ENCODE measurements at regions not wholly inside any gene's neighbourhood (a gene's known extent, or its start where the extent isn't known, plus 50 kb on each side); places are given as distances from the start of the nearest gene placed in this dataset.
A peak's percentile ranks its signal among the peaks of the same experiment; 100 is the strongest.
"Not testable (repeated sequence)": the region's sequence is repeated elsewhere in the genome, so short reads cannot be mapped to it uniquely, and the experiment has no call there.

DNA sequence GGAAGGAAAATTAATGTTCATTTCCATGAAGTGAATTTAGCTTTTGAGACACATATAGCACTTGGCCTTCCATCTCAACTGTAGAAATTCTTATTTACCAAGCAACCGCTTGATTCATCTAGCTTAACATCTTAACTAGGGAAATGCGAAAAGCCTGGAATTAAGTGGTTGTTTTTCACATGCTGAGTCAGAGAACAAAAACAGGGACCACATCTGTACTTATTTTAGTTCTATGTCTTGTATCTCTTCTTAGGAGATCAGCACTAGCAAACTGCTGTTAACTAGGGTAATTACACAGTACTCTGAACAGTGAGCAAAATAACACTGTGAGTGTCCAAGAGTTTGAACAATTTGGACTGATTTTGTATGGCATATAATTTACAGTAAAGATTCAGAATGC lies 590.9 kb upstream of the NRSN1 start:
- Histone ChIP-seq H3K27me3 (ENCODE audit: insufficient read depth, low read length, poor library complexity, severe bottlenecking) (no peaks in the 10 kb centered on the region), H3K9me2 (replicated peaks; ENCODE audit: low read depth, low read length) (no peaks in the 10 kb centered on the region), H2AFZ (ENCODE audit: low read length) (no peak overlapping the region), H3F3A (ENCODE audit: low read depth) (no peaks in the 10 kb centered on the region), H3K4me1 (ENCODE audit: insufficient read depth, low read length, poor library complexity, severe bottlenecking) (no peaks in the 10 kb centered on the region), H3K4me2 (ENCODE audit: low read depth, low read length, poor library complexity, severe bottlenecking) (no peak overlapping the region), H3K79me2 (ENCODE audit: insufficient read depth, low read length) (no peaks in the 10 kb centered on the region), H3K9ac (ENCODE audit: low read depth, low read length, poor library complexity, severe bottlenecking) (no peak overlapping the region), H4K20me1 (ENCODE audit: insufficient read depth, low read length, poor library complexity, severe bottlenecking) (no peaks in the 10 kb centered on the region), H3K4me3 (ENCODE audit: low read length, poor library complexity, severe bottlenecking) (no peak overlapping the region), H3K9me3 (ENCODE audit: insufficient read depth, low read depth, low read length) (no peaks in the 10 kb centered on the region), H3K36me3 (ENCODE audit: insufficient read depth, low read length) (no peaks in the 10 kb centered on the region)
- TF ChIP-seq EZH2phosphoT487 (IDR thresholded peaks at IDR 0.05; ENCODE audit: borderline replicate concordance), result no peak
- TF ChIP-seq, protein P1, sequence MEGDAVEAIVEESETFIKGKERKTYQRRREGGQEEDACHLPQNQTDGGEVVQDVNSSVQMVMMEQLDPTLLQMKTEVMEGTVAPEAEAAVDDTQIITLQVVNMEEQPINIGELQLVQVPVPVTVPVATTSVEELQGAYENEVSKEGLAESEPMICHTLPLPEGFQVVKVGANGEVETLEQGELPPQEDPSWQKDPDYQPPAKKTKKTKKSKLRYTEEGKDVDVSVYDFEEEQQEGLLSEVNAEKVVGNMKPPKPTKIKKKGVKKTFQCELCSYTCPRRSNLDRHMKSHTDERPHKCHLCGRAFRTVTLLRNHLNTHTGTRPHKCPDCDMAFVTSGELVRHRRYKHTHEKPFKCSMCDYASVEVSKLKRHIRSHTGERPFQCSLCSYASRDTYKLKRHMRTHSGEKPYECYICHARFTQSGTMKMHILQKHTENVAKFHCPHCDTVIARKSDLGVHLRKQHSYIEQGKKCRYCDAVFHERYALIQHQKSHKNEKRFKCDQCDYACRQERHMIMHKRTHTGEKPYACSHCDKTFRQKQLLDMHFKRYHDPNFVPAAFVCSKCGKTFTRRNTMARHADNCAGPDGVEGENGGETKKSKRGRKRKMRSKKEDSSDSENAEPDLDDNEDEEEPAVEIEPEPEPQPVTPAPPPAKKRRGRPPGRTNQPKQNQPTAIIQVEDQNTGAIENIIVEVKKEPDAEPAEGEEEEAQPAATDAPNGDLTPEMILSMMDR (conservative IDR thresholded peaks at IDR 0.05; ENCODE audit: low read length), result no peak

DNA sequence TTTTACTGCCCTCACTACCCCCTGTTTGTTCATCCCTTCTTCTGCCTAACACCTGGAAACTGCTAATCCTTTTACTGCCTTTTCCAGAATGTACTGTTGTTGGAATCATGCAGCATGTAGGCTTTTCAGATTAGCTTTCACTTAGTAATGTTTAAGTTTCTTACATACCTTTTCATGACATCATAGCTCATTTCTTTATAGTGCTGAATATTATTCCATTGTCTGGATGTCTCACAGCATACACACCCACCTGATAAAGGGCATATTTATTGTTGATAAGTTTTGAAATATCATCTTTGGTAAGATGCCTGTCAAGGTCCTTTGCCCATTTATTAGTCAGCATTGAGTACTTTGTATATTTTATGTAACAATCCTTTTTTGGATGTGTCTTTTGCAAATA lies 588.2 kb upstream of the NRSN1 start:
- TF ChIP-seq, protein P1 (conservative IDR thresholded peaks at IDR 0.05; ENCODE audit: low read length), result no peak
- no peak for TF ChIP-seq EZH2phosphoT487 (IDR thresholded peaks at IDR 0.05; ENCODE audit: borderline replicate concordance)
- Histone ChIP-seq H3K9me2 (replicated peaks; ENCODE audit: low read depth, low read length) (no peaks in the 10 kb centered on the region), H3F3A (ENCODE audit: low read depth) (no peaks in the 10 kb centered on the region)

DNA sequence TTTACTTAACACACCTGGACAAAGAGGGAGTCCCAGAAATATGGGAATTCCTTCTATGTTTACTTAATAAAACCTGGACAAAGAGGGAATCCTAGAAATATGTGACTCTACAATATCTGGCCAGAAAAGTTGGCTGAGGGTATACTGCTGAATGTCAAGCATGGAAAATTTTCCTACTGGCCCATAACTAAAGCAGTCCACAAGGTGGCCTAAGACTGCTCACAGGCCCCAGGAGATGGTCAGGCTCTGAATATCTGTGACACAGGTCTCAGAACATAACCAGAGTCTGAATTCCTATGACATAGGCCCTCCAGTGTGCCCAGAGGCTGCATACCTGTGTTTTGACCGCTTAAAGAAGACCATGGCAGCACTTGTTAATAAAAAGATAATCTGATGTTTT lies 578.2 kb upstream of the NRSN1 start:
- H3K4me1 ChIP-seq (ENCODE audit: insufficient read depth, low read length, poor library complexity, severe bottlenecking), result no peaks in the 10 kb centered on the region
- no peak overlapping the region for H3K9ac ChIP-seq (ENCODE audit: low read depth, low read length, poor library complexity, severe bottlenecking)
- no peak overlapping the region for H3K4me2 ChIP-seq (ENCODE audit: low read depth, low read length, poor library complexity, severe bottlenecking)
- no peaks in the 10 kb centered on the region for H3K9me2 ChIP-seq (replicated peaks; ENCODE audit: low read depth, low read length)
- no peaks in the 10 kb centered on the region for H3K79me2 ChIP-seq (ENCODE audit: insufficient read depth, low read length)
- H3K27me3 ChIP-seq (ENCODE audit: insufficient read depth, low read length, poor library complexity, severe bottlenecking), result no peaks in the 10 kb centered on the region
- no peaks in the 10 kb centered on the region for H4K20me1 ChIP-seq (ENCODE audit: insufficient read depth, low read length, poor library complexity, severe bottlenecking)
- no peak overlapping the region for H3K4me3 ChIP-seq (ENCODE audit: low read length, poor library complexity, severe bottlenecking)
- no peak overlapping the region for H2AFZ ChIP-seq (ENCODE audit: low read length)
- no peaks in the 10 kb centered on the region for H3K36me3 ChIP-seq (ENCODE audit: insufficient read depth, low read length)
- TF ChIP-seq EZH2phosphoT487 (IDR thresholded peaks at IDR 0.05; ENCODE audit: borderline replicate concordance), result no peak
- TF ChIP-seq, protein P1 (conservative IDR thresholded peaks at IDR 0.05; ENCODE audit: low read length), result peak; percentile 30
- H3F3A ChIP-seq (ENCODE audit: low read depth), result no peaks in the 10 kb centered on the region
- no peaks in the 10 kb centered on the region for H3K9me3 ChIP-seq (ENCODE audit: insufficient read depth, low read depth, low read length)

More for the DNA sequence above, 588.2 kb upstream of the NRSN1 start:
- H4K20me1 ChIP-seq (ENCODE audit: insufficient read depth, low read length, poor library complexity, severe bottlenecking), result no peaks in the 10 kb centered on the region
- H3K79me2 ChIP-seq (ENCODE audit: insufficient read depth, low read length), result no peaks in the 10 kb centered on the region
- H3K4me1 ChIP-seq (ENCODE audit: insufficient read depth, low read length, poor library complexity, severe bottlenecking), result no peaks in the 10 kb centered on the region
- no peaks in the 10 kb centered on the region for H3K9me3 ChIP-seq (ENCODE audit: insufficient read depth, low read depth, low read length)
- H2AFZ ChIP-seq (ENCODE audit: low read length), result no peak overlapping the region
- H3K9ac ChIP-seq (ENCODE audit: low read depth, low read length, poor library complexity, severe bottlenecking), result no peak overlapping the region
- no peaks in the 10 kb centered on the region for H3K36me3 ChIP-seq (ENCODE audit: insufficient read depth, low read length)
- no peak overlapping the region for H3K4me2 ChIP-seq (ENCODE audit: low read depth, low read length, poor library complexity, severe bottlenecking)
- no peaks in the 10 kb centered on the region for H3K27me3 ChIP-seq (ENCODE audit: insufficient read depth, low read length, poor library complexity, severe bottlenecking)
- H3K4me3 ChIP-seq (ENCODE audit: low read length, poor library complexity, severe bottlenecking), result no peak overlapping the region

DNA sequence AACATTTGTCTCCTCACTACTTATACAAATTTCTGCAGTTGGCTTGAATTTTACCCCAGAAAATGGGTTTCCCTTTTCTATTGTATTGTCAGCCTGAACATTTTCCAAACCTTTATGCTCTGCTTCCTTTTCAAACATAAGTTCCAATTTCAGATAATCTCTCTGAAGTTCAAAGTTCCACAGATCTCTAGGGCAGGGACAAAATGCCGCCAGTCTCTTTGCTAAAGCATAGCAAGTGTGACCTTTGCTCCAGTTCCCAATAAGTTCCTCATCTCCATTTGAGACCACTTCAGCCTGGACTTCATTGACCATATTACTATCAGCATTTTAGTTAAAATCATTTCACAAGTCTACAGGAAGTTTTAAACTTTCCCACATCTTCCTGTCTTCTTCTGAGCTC lies 571.1 kb upstream of the NRSN1 start:
- H3K4me2 ChIP-seq (ENCODE audit: low read depth, low read length, poor library complexity, severe bottlenecking); H3K36me3 ChIP-seq (ENCODE audit: insufficient read depth, low read length); H2AFZ ChIP-seq (ENCODE audit: low read length); H3K4me1 ChIP-seq (ENCODE audit: insufficient read depth, low read length, poor library complexity, severe bottlenecking); H3K27me3 ChIP-seq (ENCODE audit: insufficient read depth, low read length, poor library complexity, severe bottlenecking); H4K20me1 ChIP-seq (ENCODE audit: insufficient read depth, low read length, poor library complexity, severe bottlenecking); H3F3A ChIP-seq (ENCODE audit: low read depth); H3K9ac ChIP-seq (ENCODE audit: low read depth, low read length, poor library complexity, severe bottlenecking); H3K9me3 ChIP-seq (ENCODE audit: insufficient read depth, low read depth, low read length); H3K9me2 ChIP-seq (replicated peaks; ENCODE audit: low read depth, low read length); H3K79me2 ChIP-seq (ENCODE audit: insufficient read depth, low read length); H3K4me3 ChIP-seq (ENCODE audit: low read length, poor library complexity, severe bottlenecking): not testable (repeated sequence)

All from Loucy (cell line).